Keratinocyte (primary cell): ENCODE measurements at regions not wholly inside any gene's neighbourhood (a gene's known extent, or its start where the extent isn't known, plus 50 kb on each side); places are given as distances from the start of the nearest gene placed in this dataset.

ENCODE experiments used
- DNase-seq: peaks from one replicate; pipeline ENCODE4 v3.0.0-alpha.2; 2011; ENCODE audit warnings: low read depth, missing footprints, low spot score
- FAIRE-seq: peaks from 2 replicates; lab custom pipeline; 2011; peaks lifted over from hg19 to GRCh38; lab: Jason Lieb, UNC
- H2AFZ ChIP-seq: 2 replicates; pipeline ENCODE4 v1.6.0; 2012; ENCODE audit warnings: low read length, control low read depth, inconsistent platforms; ENCODE audit not compliant: control insufficient read depth
- H3K27ac ChIP-seq: 2 replicates; pipeline ENCODE4 v1.5.1; 2011; ENCODE audit warnings: low read length; ENCODE audit not compliant: control insufficient read depth, insufficient read depth
- H3K27me3 ChIP-seq: 3 replicates; pipeline ENCODE4 v1.6.0; 2011; ENCODE audit warnings: low read length; ENCODE audit not compliant: control insufficient read depth, insufficient read depth; ENCODE audit errors: extremely low read depth
- H3K36me3 ChIP-seq, 2 experiments: 2 replicates in 1 of 2; 3 replicates in 1 of 2; pipeline ENCODE4 v1.5.1; 2011; ENCODE audit warnings: low read length in 2 of 2, mild to moderate bottlenecking in 1 of 2; ENCODE audit not compliant: control insufficient read depth in 2 of 2, insufficient read depth in 2 of 2; ENCODE audit errors: extremely low read depth in 1 of 2
- H3K4me1 ChIP-seq: 3 replicates; pipeline ENCODE4 v1.5.1; 2011; ENCODE audit warnings: low read length; ENCODE audit not compliant: control insufficient read depth, insufficient read depth; ENCODE audit errors: extremely low read depth
- H3K4me2 ChIP-seq: 3 replicates; pipeline ENCODE4 v1.6.0; 2011; ENCODE audit warnings: low read depth, low read length; ENCODE audit not compliant: control insufficient read depth, insufficient read depth; ENCODE audit errors: extremely low read depth
- H3K4me3 ChIP-seq, 3 experiments: fragments of 200-600 bp in 1 of 3; sonication (generic) in 1 of 3; 2 replicates in 2 of 3; 3 replicates in 1 of 3; pipeline ENCODE4 v1.5.1; 2011 to 2016; ENCODE audit warnings: low read length in 3 of 3, mild to moderate bottlenecking in 3 of 3, control low read depth in 2 of 3, inconsistent platforms in 1 of 3, low read depth in 1 of 3, mixed read lengths in 1 of 3, mixed run types in 1 of 3, moderate library complexity in 1 of 3; ENCODE audit not compliant: control insufficient read depth in 2 of 3, insufficient read depth in 2 of 3; ENCODE audit errors: extremely low read depth in 1 of 3
- H3K79me2 ChIP-seq: 2 replicates; pipeline ENCODE4 v1.6.0; 2012; ENCODE audit warnings: low read length; ENCODE audit not compliant: control insufficient read depth, insufficient read depth
- H3K9ac ChIP-seq: 3 replicates; pipeline ENCODE4 v1.6.0; 2011; ENCODE audit warnings: low read length; ENCODE audit not compliant: control insufficient read depth, insufficient read depth; ENCODE audit errors: extremely low read depth
- H3K9me1 ChIP-seq: 3 replicates; pipeline ENCODE4 v1.6.0; 2011; ENCODE audit warnings: low read length; ENCODE audit not compliant: control insufficient read depth, insufficient read depth; ENCODE audit errors: extremely low read depth
- H3K9me3 ChIP-seq: 2 replicates; pipeline ENCODE4 v1.5.1; 2012; ENCODE audit warnings: low read depth, low read length; ENCODE audit not compliant: control insufficient read depth
- H4K20me1 ChIP-seq: 3 replicates; pipeline ENCODE4 v1.6.0; 2011; ENCODE audit warnings: low read length; ENCODE audit not compliant: control insufficient read depth, insufficient read depth; ENCODE audit errors: extremely low read depth
- CTCF ChIP-seq, 3 experiments: IDR thresholded peaks in 1 of 3; conservative IDR thresholded peaks in 1 of 3; optimal IDR thresholded peaks in 1 of 3; 2 replicates in 2 of 3; 3 replicates in 1 of 3; pipeline versions ENCODE3 to v1.5.1; 2011; ENCODE audit warnings: low read length in 3 of 3, mild to moderate bottlenecking in 3 of 3, moderate library complexity in 2 of 3, control low read depth in 1 of 3, inconsistent platforms in 1 of 3; ENCODE audit not compliant: insufficient read depth in 2 of 3; ENCODE audit errors: extremely low read depth in 1 of 3
- EZH2 ChIP-seq: IDR thresholded peaks from one replicate; pipeline ENCODE4 v1.6.1; 2012; ENCODE audit warnings: inconsistent platforms, mild to moderate bottlenecking, low read length, moderate library complexity
- dilution Hi-C: fragments of 300-500 bp; cut with MboI; formaldehyde crosslinking; loops from one replicate; pipeline ENCODE4 v1.7.0; 2020; ENCODE audit warnings: low sequenced_read_pairs; ENCODE audit not compliant: extremely low pct_ligation_motif_present

GRCh38 chrX:27086237-27086636, 376.9 kb downstream of the PPP4R3C start:
- Histone ChIP-seq H3K4me1 (no peaks in the 10 kb centered on the region), H4K20me1 (no peaks in the 10 kb centered on the region), H3K4me3 (no peak overlapping the region), H3K79me2 (no peaks in the 10 kb centered on the region), H3K27me3 (no peaks in the 10 kb centered on the region), H3K36me3 (no peaks in the 10 kb centered on the region), H3K9ac (no peak overlapping the region), H2AFZ (no peak overlapping the region), H3K9me1 (no peaks in the 10 kb centered on the region), H3K4me2 (no peak overlapping the region), H3K9me3 (no peaks in the 10 kb centered on the region), H3K27ac (no peak overlapping the region)
- FAIRE-seq (no peak), DNase-seq (no peak)
- dilution Hi-C loops, result no loop called here
- TF ChIP-seq EZH2 (no peak), CTCF (optimal IDR thresholded peaks at IDR 0.05 in 1 of 3, IDR thresholded peaks at IDR 0.05 in 1 of 3, conservative IDR thresholded peaks at IDR 0.05 in 1 of 3; ENCODE audit: extremely low read depth in 1 of 3, insufficient read depth in 2 of 3, low read length in 3 of 3) (no peak)

DNA sequence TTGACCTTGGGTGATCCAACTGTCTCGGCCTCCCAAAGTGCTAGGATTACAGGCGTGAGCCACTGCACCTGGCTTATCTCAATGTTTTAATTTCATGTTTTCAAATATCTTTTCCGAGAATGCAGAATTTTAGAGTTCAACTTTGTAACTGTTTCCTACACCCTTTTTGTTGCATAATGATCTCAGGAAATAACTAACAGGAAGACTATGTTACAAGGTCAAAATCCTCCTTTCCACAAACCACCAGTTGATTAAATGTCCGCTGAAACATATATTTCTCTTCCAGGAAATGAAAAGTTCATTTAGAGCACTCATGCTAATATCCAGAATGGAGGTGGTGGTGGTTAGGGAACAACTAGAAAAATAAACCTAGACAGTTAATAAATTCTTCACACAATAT, 377.8 kb downstream of the PPP4R3C start:
- dilution Hi-C loops, result no loop called here
- H3K9ac ChIP-seq, result no peak overlapping the region
- no peak overlapping the region for H3K27ac ChIP-seq
- no peak for FAIRE-seq
- no peak for DNase-seq
- TF ChIP-seq EZH2 (no peak), CTCF (optimal IDR thresholded peaks at IDR 0.05 in 1 of 3, IDR thresholded peaks at IDR 0.05 in 1 of 3, conservative IDR thresholded peaks at IDR 0.05 in 1 of 3; ENCODE audit: extremely low read depth in 1 of 3, insufficient read depth in 2 of 3, low read length in 3 of 3) (no peak)
- no peak overlapping the region for H3K4me2 ChIP-seq
- no peaks in the 10 kb centered on the region for H3K9me1 ChIP-seq
- no peak overlapping the region for H2AFZ ChIP-seq
- no peaks in the 10 kb centered on the region for H4K20me1 ChIP-seq
- no peaks in the 10 kb centered on the region for H3K36me3 ChIP-seq
- no peaks in the 10 kb centered on the region for H3K9me3 ChIP-seq
- no peaks in the 10 kb centered on the region for H3K4me1 ChIP-seq
- no peaks in the 10 kb centered on the region for H3K79me2 ChIP-seq
- no peak overlapping the region for H3K4me3 ChIP-seq
- no peaks in the 10 kb centered on the region for H3K27me3 ChIP-seq
